Psoas muscle (tissue), 7 donors: ENCODE measurements at regions not wholly inside any gene's neighbourhood (a gene's known extent, or its start where the extent isn't known, plus 50 kb on each side); places are given as distances from the start of the nearest gene placed in this dataset.

ENCODE experiments used
- ATAC-seq, 4 donors: fragments of 200-7000 bp; cut with Tn5 transposase; one replicate each; pipeline ENCODE4 v1.9.1; 2020; ENCODE audit warnings: moderate library complexity in 3 of 4, mild to moderate bottlenecking in 2 of 4
- DNase-seq, 2 donors: peaks; one replicate each; pipeline ENCODE4 v3.0.0-alpha.2; 2020
- H3K27ac ChIP-seq: fragments of 200-600 bp; one replicate; pipeline ENCODE4 v1.8.0; 2022
- H3K27me3 ChIP-seq, 3 donors: fragments of 200-600 bp in 1 of 3; one replicate each; pipeline versions ENCODE4 v1.6.1 to v1.8.0; 2013 to 2022; ENCODE audit warnings: low read length in 2 of 3, mild to moderate bottlenecking in 2 of 3, moderate library complexity in 1 of 3; ENCODE audit not compliant: insufficient read depth in 3 of 3
- H3K36me3 ChIP-seq, 2 donors: fragments of 200-600 bp in 1 of 2; one replicate each; pipeline versions ENCODE4 v1.6.1 to v1.8.0; 2013 to 2022; ENCODE audit warnings: low read depth in 1 of 2, mild to moderate bottlenecking in 1 of 2, moderate library complexity in 1 of 2; ENCODE audit not compliant: insufficient read depth in 1 of 2
- H3K4me1 ChIP-seq: fragments of 200-600 bp; one replicate; pipeline ENCODE4 v1.8.0; 2022
- H3K4me3 ChIP-seq: fragments of 200-600 bp; one replicate; pipeline ENCODE4 v1.8.0; 2022; ENCODE audit warnings: mild to moderate bottlenecking
- H3K9me3 ChIP-seq: fragments of 200-600 bp; one replicate; pipeline ENCODE4 v1.8.0; 2022
- WGBS, 3 donors: extraction: QIAGEN DNeasy Blood & Tissue Kit; methylation state at CpG; one replicate each; pipeline versions ENCODE4 v1.1.6 to v1.1.7; 2013; 5-methylcytosine and 5-hydroxymethylcytosine counted together
- intact Hi-C, 2 donors: fragments of 100-400 bp; cut with DNase I; formaldehyde crosslinking; loops; one replicate each; pipeline versions ENCODE4 v1.11.0 to v1.14.2; 2022
- TF ChIP-seq, protein P1 (sequence below): fragments of 200-600 bp; IDR thresholded peaks from one replicate; pipeline ENCODE4 v1.8.0; 2022; ENCODE audit warnings: antibody characterized with exemption
- donor health status: healthy with polysubstance abuse.
- donor health status: DM: no; HTN: no; CAD: no; lungs with moderate emphysema.
- donor health status: Bipolar disorder and iron deficiency.
- donor health status: healthy.
- donor health status: DM: yes; HTN: yes; CAD: no.
- donor health status: DM: no; HTN: no; CAD: no.
- donor health status: DM: yes; HTN: yes; CAD: no.

DNA sequence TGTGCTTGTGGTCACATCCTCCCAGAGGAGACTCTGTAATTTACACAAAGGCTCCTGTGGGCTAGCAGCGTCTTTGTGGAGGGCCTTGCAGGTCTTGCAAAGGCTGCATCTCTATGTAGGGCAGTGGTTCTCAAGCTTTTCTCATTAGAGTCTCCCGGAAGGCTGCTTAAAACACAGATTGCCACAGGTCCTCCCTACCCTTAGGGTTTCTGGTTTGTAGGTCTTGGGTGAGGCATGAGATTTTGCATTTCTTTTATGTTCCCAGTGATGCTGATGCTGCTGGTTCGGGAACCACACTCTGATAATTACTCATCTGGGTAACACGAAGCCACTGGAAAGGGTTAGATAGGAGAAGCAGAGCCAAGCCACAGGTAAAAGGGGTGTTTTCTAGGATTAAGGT lies 151.3 kb upstream of the ZBED5 start:
- no peak for ATAC-seq
- H3K4me3 ChIP-seq, result no peak overlapping the region
- TF ChIP-seq, protein P1, sequence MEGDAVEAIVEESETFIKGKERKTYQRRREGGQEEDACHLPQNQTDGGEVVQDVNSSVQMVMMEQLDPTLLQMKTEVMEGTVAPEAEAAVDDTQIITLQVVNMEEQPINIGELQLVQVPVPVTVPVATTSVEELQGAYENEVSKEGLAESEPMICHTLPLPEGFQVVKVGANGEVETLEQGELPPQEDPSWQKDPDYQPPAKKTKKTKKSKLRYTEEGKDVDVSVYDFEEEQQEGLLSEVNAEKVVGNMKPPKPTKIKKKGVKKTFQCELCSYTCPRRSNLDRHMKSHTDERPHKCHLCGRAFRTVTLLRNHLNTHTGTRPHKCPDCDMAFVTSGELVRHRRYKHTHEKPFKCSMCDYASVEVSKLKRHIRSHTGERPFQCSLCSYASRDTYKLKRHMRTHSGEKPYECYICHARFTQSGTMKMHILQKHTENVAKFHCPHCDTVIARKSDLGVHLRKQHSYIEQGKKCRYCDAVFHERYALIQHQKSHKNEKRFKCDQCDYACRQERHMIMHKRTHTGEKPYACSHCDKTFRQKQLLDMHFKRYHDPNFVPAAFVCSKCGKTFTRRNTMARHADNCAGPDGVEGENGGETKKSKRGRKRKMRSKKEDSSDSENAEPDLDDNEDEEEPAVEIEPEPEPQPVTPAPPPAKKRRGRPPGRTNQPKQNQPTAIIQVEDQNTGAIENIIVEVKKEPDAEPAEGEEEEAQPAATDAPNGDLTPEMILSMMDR, result no peak
- no peak overlapping the region for H3K27ac ChIP-seq
- H3K4me1 ChIP-seq, result no peaks in the 10 kb centered on the region
- peaks cover 4% of the 10 kb centered on the region for H3K9me3 ChIP-seq
- intact Hi-C loops, result no loop called here
- H3K36me3 ChIP-seq, result no peaks in the 10 kb centered on the region
- no peak for DNase-seq
- H3K27me3 ChIP-seq, result peaks cover 0 to 4% (median 0%) of the 10 kb centered on the region in 3 donors
- WGBS, 3 donors, result 61 to 69% (median 62%) methylated on average over 4 of the region's 4 CpGs

DNA sequence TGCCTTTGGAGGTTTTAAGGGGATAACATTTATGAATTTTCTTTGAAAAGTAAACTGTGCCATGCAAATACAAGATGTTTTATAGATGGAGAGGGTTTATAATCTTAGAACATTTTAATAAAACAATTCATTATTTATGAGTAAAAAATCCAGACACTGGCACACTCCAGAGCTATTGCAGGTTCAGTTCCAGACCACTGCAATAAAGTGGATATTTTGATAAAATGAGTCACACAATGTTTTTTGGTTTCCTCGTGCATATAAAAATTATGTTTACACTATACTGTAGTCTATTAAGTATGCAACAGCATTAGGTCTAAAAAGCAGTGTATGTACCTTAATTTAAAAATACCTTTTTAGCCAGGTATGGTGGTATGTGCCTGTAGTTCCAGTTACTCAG lies 146.2 kb upstream of the ZBED5 start:
- WGBS, 3 donors, result 43 to 74% (median 66%) methylated on average over 1 of the region's 1 CpG
- intact Hi-C loops, result no loop called here
- H3K4me3 ChIP-seq, result no peak overlapping the region

DNA sequence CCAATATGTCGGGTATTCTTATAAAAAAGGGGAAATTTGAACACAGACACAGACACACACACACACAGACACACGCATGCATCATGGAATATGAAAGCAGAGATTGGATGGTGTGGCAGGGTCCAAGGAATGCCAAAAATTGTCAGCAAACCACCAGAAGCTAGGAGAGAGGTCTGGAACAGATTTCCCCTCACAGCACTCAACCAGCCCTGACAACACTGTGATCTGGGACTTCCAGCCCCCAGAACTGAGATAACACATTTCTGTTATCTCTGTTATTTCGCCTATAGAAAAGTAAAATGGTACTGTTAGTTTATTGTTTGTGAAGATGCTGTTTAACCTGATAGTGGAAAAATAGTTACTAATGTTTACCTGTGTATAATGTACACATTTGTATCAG lies 145.4 kb upstream of the ZBED5 start:
- H3K36me3 ChIP-seq, result no peaks in the 10 kb centered on the region
- no peak overlapping the region for H3K27ac ChIP-seq
- H3K4me1 ChIP-seq, result no peaks in the 10 kb centered on the region
- TF ChIP-seq, protein P1, result no peak
- no peak for ATAC-seq
- H3K4me3 ChIP-seq, result no peak overlapping the region
- 52 to 85% (median 56%) methylated on average over 3 of the region's 3 CpGs for WGBS, 3 donors
- DNase-seq, result no peak
- H3K27me3 ChIP-seq, result peaks cover 0 to 13% (median 6%) of the 10 kb centered on the region in 3 donors
- intact Hi-C loops, result no loop called here
- peaks cover 4% of the 10 kb centered on the region for H3K9me3 ChIP-seq

More for the DNA sequence above, 146.2 kb upstream of the ZBED5 start:
- ATAC-seq (no peak), DNase-seq (no peak)
- TF ChIP-seq, protein P1, result no peak
- peaks cover 0 to 13% (median 6%) of the 10 kb centered on the region in 3 donors for H3K27me3 ChIP-seq
- H3K36me3 ChIP-seq, result no peaks in the 10 kb centered on the region
- H3K27ac ChIP-seq, result no peak overlapping the region
- H3K4me1 ChIP-seq, result no peaks in the 10 kb centered on the region
- peaks cover 4% of the 10 kb centered on the region for H3K9me3 ChIP-seq

DNA sequence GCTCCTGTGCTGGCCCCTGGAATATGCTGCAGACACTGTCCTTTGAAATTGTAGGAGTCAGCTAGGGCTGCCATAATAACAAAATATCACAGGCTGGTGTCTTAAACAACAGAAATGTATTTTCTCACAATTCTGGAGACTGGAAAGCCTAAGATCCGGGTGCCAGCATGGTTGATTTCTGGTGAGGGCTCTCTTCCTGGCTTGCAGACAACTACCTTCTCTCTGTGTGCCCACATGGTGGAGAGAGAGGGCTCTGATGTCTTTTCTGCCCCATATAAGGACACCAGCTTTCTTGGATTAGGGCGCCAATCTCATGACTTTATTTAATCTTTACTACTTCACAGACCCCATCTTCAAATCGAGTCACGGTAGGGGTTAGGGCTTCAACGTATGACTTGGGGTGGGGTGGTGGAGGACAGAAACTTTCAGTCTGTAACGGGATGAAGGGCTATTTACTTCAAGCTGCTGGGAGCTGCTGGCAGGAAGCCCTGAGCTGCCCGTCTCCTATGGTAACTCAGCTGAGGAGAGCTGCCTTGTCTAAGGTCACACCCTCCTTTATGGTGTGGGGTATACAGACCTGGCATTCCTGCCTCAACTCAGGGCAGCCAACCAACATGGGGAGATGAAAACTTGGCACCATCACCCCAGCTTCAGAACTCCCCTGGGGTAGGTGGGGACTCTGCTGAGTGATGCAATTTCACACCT lies 142.9 kb upstream of the ZBED5 start:
- Histone ChIP-seq H3K36me3 (no peaks in the 10 kb centered on the region), H3K9me3 (peaks cover 1% of the 10 kb centered on the region), H3K27ac (no peak overlapping the region), H3K4me1 (no peaks in the 10 kb centered on the region), H3K27me3 (peaks cover 0 to 9% (median 6%) of the 10 kb centered on the region in 3 donors), H3K4me3 (no peak overlapping the region)
- DNase-seq (no peak), ATAC-seq (no peak)
- TF ChIP-seq, protein P1, result no peak
- WGBS, 3 donors, result 69 to 73% (median 69%) methylated on average over 7 of the region's 7 CpGs
- intact Hi-C loops, result no loop called here

DNA sequence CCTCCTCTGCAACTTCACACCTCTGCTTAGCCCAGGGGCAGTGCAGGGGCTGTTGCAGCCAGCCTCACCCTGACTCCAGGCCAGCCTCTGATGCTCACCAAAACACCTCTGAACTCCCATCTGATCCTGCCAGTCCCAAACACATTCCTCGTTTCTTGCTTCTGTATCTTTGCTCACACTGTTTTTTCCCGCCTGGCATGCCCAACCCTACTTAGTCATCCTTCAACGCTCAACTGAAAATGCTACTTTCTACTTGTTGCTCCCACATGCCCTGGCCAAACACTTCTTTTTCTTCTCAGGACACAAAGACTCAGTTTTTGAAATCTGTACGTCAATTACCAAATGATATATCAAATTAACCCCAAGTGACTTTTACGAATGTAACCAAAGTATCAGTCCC lies 140.8 kb upstream of the ZBED5 start:
- intact Hi-C loops, result no loop called here

More for the DNA sequence above, 140.8 kb upstream of the ZBED5 start:
- no peaks in the 10 kb centered on the region for H3K9me3 ChIP-seq
- no peak overlapping the region for H3K4me3 ChIP-seq
- TF ChIP-seq, protein P1, result no peak
- H3K27ac ChIP-seq, result no peak overlapping the region
- H3K27me3 ChIP-seq, result peaks cover 0 to 9% (median 6%) of the 10 kb centered on the region in 3 donors
- WGBS, 3 donors, result 80 to 84% (median 82%) methylated on average over 5 of the region's 5 CpGs
- no peak for ATAC-seq
- H3K36me3 ChIP-seq, result no peaks in the 10 kb centered on the region
- H3K4me1 ChIP-seq, result no peaks in the 10 kb centered on the region
- no peak for DNase-seq
